ENCODE measurements at regions not wholly inside any gene's neighbourhood (a gene's known extent, or its start where the extent isn't known, plus 50 kb on each side); places are given as distances from the start of the nearest gene placed in this dataset.

GRCh38 chr6:21845018-21845417, 251.5 kb downstream of the SOX4 start:
- H3K4me3 ChIP-seq (replicated peaks; ENCODE audit: low read depth, low read length): no peak overlapping the region
- TF ChIP-seq, protein P1, sequence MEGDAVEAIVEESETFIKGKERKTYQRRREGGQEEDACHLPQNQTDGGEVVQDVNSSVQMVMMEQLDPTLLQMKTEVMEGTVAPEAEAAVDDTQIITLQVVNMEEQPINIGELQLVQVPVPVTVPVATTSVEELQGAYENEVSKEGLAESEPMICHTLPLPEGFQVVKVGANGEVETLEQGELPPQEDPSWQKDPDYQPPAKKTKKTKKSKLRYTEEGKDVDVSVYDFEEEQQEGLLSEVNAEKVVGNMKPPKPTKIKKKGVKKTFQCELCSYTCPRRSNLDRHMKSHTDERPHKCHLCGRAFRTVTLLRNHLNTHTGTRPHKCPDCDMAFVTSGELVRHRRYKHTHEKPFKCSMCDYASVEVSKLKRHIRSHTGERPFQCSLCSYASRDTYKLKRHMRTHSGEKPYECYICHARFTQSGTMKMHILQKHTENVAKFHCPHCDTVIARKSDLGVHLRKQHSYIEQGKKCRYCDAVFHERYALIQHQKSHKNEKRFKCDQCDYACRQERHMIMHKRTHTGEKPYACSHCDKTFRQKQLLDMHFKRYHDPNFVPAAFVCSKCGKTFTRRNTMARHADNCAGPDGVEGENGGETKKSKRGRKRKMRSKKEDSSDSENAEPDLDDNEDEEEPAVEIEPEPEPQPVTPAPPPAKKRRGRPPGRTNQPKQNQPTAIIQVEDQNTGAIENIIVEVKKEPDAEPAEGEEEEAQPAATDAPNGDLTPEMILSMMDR (IDR thresholded peaks at IDR 0.05; ENCODE audit: insufficient read depth, low read length, poor library complexity, severe bottlenecking): no peak
- H3K36me3 ChIP-seq (ENCODE audit: control insufficient read depth, insufficient read depth, low read length): no peaks in the 10 kb centered on the region
- DNase-seq (ENCODE audit: extremely low read depth, insufficient read length): no peak
- H3K27me3 ChIP-seq (replicated peaks; ENCODE audit: control insufficient read depth, insufficient read depth, low read length): no peaks in the 10 kb centered on the region

DNA sequence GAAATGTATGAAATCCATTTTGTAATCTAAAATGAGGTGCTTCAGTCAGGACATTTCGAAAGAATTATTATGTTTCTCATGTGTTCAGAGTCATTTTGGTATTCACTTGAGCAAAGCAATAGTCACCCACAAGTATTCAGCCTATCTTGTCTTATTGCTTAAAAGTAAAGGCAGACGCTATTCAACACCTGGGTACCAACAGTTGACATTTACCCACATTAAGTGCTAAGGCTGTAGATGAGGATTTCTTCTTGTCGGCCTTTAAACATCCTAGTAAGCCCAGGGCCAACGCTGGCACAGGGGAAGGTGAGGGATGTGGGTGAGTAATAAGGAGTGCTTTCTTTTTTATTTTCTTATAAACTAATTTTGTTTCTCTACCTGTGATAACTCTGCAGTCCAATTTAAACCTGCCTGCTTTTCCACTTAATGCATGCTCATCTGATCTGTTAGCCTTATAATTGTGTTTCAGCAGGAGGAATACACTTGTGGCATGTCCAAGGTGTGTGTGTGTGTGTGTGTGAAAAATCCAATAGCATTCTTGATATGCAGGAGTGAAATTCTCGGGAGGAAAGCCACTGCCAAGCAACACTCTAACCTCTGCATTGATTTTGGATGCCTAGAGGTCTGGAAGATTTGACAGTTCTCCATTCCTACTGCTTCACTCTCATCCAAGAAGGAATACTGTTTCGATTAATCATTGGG, 252.0 kb downstream of the SOX4 start:
- Histone ChIP-seq H3K4me3 (replicated peaks; ENCODE audit: low read depth, low read length) (no peak overlapping the region), H3K36me3 (ENCODE audit: control insufficient read depth, insufficient read depth, low read length) (no peaks in the 10 kb centered on the region), H3K27me3 (replicated peaks; ENCODE audit: control insufficient read depth, insufficient read depth, low read length) (no peaks in the 10 kb centered on the region)
- TF ChIP-seq, protein P1 (IDR thresholded peaks at IDR 0.05; ENCODE audit: insufficient read depth, low read length, poor library complexity, severe bottlenecking): no peak
- no peak for DNase-seq (ENCODE audit: extremely low read depth, insufficient read length)

GRCh38 chr6:21846541-21847451, 253.2 kb downstream of the SOX4 start:
- H3K27me3 ChIP-seq (replicated peaks; ENCODE audit: control insufficient read depth, insufficient read depth, low read length): no peaks in the 10 kb centered on the region
- H3K36me3 ChIP-seq (ENCODE audit: control insufficient read depth, insufficient read depth, low read length): no peaks in the 10 kb centered on the region
- TF ChIP-seq, protein P1 (IDR thresholded peaks at IDR 0.05; ENCODE audit: insufficient read depth, low read length, poor library complexity, severe bottlenecking): no peak
- no peak overlapping the region for H3K4me3 ChIP-seq (replicated peaks; ENCODE audit: low read depth, low read length)
- peak; percentile 30 for DNase-seq (ENCODE audit: extremely low read depth, insufficient read length)

- H3K27me3 ChIP-seq (replicated peaks; ENCODE audit: control insufficient read depth, insufficient read depth, low read length): no peaks in the 10 kb centered on the region
- no peak for DNase-seq (ENCODE audit: extremely low read depth, insufficient read length)
- H3K4me3 ChIP-seq (replicated peaks; ENCODE audit: low read depth, low read length): no peak overlapping the region
- TF ChIP-seq, protein P1 (IDR thresholded peaks at IDR 0.05; ENCODE audit: insufficient read depth, low read length, poor library complexity, severe bottlenecking): no peak
- H3K36me3 ChIP-seq (ENCODE audit: control insufficient read depth, insufficient read depth, low read length): no peaks in the 10 kb centered on the region
Observed at GRCh38 chr6:21847711-21848480, 254.3 kb downstream of the SOX4 start.

DNA sequence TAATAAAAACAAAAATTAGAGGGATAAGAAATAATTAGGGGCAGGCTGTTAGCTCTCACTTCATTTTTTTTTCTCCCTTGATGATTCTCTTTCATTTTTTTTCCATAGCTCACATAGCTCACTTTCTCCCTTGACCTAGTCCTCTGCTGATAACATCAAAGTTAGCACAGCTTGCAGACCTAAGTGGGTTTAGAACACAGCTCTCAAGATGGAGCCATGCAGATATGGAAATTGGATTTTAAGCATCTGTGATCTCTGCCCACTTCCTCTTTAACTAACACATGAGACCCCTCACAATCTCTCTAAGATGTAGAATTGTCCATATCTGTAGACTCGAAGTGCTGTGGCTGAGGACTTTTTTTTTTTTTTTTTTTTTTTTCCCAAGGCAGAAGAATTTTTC, 257.1 kb downstream of the SOX4 start:
- no peak overlapping the region for H3K4me3 ChIP-seq (replicated peaks; ENCODE audit: low read depth, low read length)
- no peaks in the 10 kb centered on the region for H3K27me3 ChIP-seq (replicated peaks; ENCODE audit: control insufficient read depth, insufficient read depth, low read length)
- TF ChIP-seq, protein P1 (IDR thresholded peaks at IDR 0.05; ENCODE audit: insufficient read depth, low read length, poor library complexity, severe bottlenecking): no peak
- no peaks in the 10 kb centered on the region for H3K36me3 ChIP-seq (ENCODE audit: control insufficient read depth, insufficient read depth, low read length)
- no peak for DNase-seq (ENCODE audit: extremely low read depth, insufficient read length)

Data from GM06990 (cell line).